Esophagus muscularis mucosa (tissue), 4 donors: ENCODE measurements at regions not wholly inside any gene's neighbourhood (a gene's known extent, or its start where the extent isn't known, plus 50 kb on each side); places are given as distances from the start of the nearest gene placed in this dataset.

ENCODE experiments used
- CTCF ChIP-seq, 3 experiments: fragments of 200-600 bp in 2 of 3; fragments of 450-650 bp in 1 of 3; sonication (generic) in 2 of 3; IDR thresholded peaks; one replicate each; pipeline ENCODE4 v1.5.1; 2017 to 2019; ENCODE audit warnings: antibody characterized with exemption in 3 of 3, mild to moderate bottlenecking in 2 of 3, moderate library complexity in 1 of 3
- EP300 ChIP-seq: sonication (generic); formaldehyde crosslinking; IDR thresholded peaks from one replicate; pipeline ENCODE4 v1.6.1; 2017; ENCODE audit warnings: antibody characterized with exemption
- POLR2A ChIP-seq: fragments of 450-650 bp; IDR thresholded peaks from one replicate; pipeline ENCODE4 v1.6.1; 2017; ENCODE audit warnings: antibody characterized with exemption, moderate library complexity, mild to moderate bottlenecking, low read depth
- POLR2AphosphoS5 ChIP-seq, 2 donors: sonication (generic); formaldehyde crosslinking; IDR thresholded peaks; one replicate each; pipeline ENCODE4 v1.6.1; 2017; ENCODE audit warnings: antibody characterized with exemption in 2 of 2

GRCh38 chr13:83987394-83987793 lies 105.1 kb upstream of the SLITRK1 start:
- TF ChIP-seq POLR2AphosphoS5 (IDR thresholded peaks at IDR 0.05) (no peak), EP300 (no peak), POLR2A (no peak), CTCF (IDR thresholded peaks at IDR 0.05) (no peak)
